WI38 (cell line): ENCODE measurements at regions not wholly inside any gene's neighbourhood (a gene's known extent, or its start where the extent isn't known, plus 50 kb on each side); places are given as distances from the start of the nearest gene placed in this dataset.

Experiments used
- H3K4me3 ChIP-seq: 2 replicates; pipeline ENCODE4 v1.5.1; 2011; ENCODE audit warnings: low read depth, mild to moderate bottlenecking, control low read depth, low read length
- CTCF ChIP-seq: IDR thresholded peaks from 2 replicates; pipeline ENCODE4 v1.5.1; 2012; ENCODE audit warnings: low read depth, mild to moderate bottlenecking, control low read depth, low read length

GRCh38 chr18:10120622-10121021, 206.8 kb downstream of the VAPA start:
- no peak overlapping the region for H3K4me3 ChIP-seq
- no peak for TF ChIP-seq CTCF

GRCh38 chr18:10121028-10121427, 207.2 kb downstream of the VAPA start:
- TF ChIP-seq CTCF: no peak
- no peak overlapping the region for H3K4me3 ChIP-seq

GRCh38 chr18:10121786-10122515, 208.1 kb downstream of the VAPA start:
- peak overlapping the region; percentile 8; the same call in 1 of the 2 replicates for H3K4me3 ChIP-seq
- TF ChIP-seq CTCF: no peak

GRCh38 chr18:10122988-10123950, 209.5 kb downstream of the VAPA start:
- no peak for TF ChIP-seq CTCF
- H3K4me3 ChIP-seq: no peak overlapping the region

GRCh38 chr18:10124071-10124470, 210.3 kb downstream of the VAPA start:
- no peak overlapping the region for H3K4me3 ChIP-seq
- no peak for TF ChIP-seq CTCF

GRCh38 chr18:10124557-10124956, 210.7 kb downstream of the VAPA start:
- H3K4me3 ChIP-seq: no peak overlapping the region
- no peak for TF ChIP-seq CTCF

GRCh38 chr18:10124967-10125366, 211.2 kb downstream of the VAPA start:
- no peak for TF ChIP-seq CTCF
- H3K4me3 ChIP-seq: no peak overlapping the region
